ENCODE measurements at regions not wholly inside any gene's neighbourhood (a gene's known extent, or its start where the extent isn't known, plus 50 kb on each side); places are given as distances from the start of the nearest gene placed in this dataset.

- TF ChIP-seq TOX (CRISPR knock-in tag; IDR thresholded peaks at IDR 0.05; ENCODE audit: borderline replicate concordance) (no peak), ZC3H10 (CRISPR knock-in tag; IDR thresholded peaks at IDR 0.05) (no peak), TCF4 (CRISPR knock-in tag; IDR thresholded peaks at IDR 0.05; ENCODE audit: borderline replicate concordance) (no peak), PATZ1 (CRISPR knock-in tag; IDR thresholded peaks at IDR 0.05; ENCODE audit: borderline replicate concordance) (no peak), ZFP30 (CRISPR knock-in tag; IDR thresholded peaks at IDR 0.05) (no peak), POU6F1 (CRISPR knock-in tag; IDR thresholded peaks at IDR 0.05; ENCODE audit: borderline replicate concordance, low read depth) (no peak), RARB (CRISPR knock-in tag; IDR thresholded peaks at IDR 0.05) (no peak), ZFP3 (CRISPR knock-in tag; IDR thresholded peaks at IDR 0.05) (no peak), BACH2 (CRISPR knock-in tag; IDR thresholded peaks at IDR 0.05; ENCODE audit: borderline replicate concordance) (no peak), SNAI2 (CRISPR knock-in tag; IDR thresholded peaks at IDR 0.05) (no peak), ARNTL (CRISPR knock-in tag; IDR thresholded peaks at IDR 0.05; ENCODE audit: borderline replicate concordance, low read depth) (no peak), ZNF70 (CRISPR knock-in tag; IDR thresholded peaks at IDR 0.05) (no peak), ISL1 (CRISPR knock-in tag; IDR thresholded peaks at IDR 0.05) (no peak)
Measured at GRCh38 chr7:113268757-113269156, 150.4 kb upstream of the SMIM30 start.
